ENCODE measurements at regions not wholly inside any gene's neighbourhood (a gene's known extent, or its start where the extent isn't known, plus 50 kb on each side); places are given as distances from the start of the nearest gene placed in this dataset.
A peak's percentile ranks its signal among the peaks of the same experiment; 100 is the strongest.

DNA sequence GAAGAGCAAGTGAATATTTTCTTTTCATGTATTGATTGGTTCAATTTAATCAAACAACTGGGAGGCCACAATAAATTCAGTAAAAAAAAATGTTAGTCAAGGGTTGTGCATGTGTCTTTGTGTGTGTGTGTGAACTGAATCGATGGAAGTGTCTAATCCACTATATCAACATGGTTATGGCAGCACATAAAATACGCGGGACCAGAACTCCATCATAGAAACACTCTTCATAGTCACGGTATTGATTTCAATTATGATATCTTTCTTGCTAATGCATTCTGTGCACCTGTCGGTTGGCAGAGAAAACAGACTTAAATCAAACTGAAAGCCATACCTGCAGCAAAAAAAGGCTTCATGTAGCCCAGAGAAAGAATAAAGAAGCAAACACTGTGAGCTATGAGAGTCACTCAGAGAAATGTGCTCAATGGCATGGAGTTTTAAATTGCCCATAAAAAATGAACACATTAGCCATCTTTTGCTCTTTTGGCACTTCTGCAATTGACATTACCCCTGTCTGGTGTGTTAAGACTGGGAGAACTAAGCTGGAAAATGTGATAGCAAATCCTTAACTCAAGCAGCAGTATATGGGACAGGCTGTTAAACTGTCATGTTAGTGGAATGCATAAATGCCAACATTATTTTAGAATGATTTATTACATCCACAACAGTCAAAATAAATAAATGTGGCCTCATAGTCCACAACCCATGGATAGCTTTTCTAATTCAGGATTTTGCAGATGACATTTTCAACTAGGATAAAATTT, 642.4 kb upstream of the C9orf72 start:
- peak; percentile 67 for DNase-seq

- DNase-seq, result no peak
Observed at GRCh38 chr9:28232686-28233085, 659.4 kb upstream of the C9orf72 start.

- DNase-seq, result no peak
Observed at GRCh38 chr9:28234133-28234893, 661.0 kb upstream of the C9orf72 start.

DNA sequence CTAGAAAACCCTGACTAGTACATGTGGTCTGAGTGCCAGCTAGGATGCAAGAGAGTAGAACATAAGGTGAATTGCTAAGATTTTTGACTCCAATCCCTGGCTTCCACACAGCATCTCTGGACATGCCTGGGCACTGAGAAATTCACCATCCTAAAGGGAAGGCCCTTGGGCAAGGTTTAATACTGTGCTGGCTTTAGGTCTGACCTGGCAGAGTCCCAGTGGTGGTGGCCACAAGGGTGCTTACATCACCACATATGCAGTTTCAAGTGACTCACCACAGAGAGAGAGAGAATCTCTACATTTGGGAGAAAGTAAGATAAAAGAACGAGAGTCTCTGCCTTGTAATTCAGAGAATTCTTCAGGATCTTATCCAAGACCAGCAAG, 661.6 kb upstream of the C9orf72 start:
- no peak for DNase-seq

DNA sequence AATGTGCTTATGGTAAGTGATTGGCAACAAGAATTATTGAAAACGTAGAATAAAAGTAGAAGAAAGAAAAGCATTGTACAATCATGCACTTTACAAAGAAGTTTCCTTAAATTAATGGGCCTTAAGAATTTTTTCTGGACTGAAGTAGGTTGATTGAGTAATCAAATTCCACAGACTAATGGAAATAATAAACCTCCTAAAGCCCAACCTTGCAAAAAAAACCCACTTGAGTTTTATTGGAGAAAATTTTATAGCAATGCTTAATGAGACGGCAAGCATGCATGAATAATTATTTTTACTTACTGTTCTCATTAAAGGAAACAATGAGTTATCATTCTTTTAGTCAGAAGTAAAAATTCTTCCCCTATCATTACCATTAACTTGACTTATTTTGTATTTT, 676.1 kb upstream of the C9orf72 start:
- no peak for DNase-seq

DNA sequence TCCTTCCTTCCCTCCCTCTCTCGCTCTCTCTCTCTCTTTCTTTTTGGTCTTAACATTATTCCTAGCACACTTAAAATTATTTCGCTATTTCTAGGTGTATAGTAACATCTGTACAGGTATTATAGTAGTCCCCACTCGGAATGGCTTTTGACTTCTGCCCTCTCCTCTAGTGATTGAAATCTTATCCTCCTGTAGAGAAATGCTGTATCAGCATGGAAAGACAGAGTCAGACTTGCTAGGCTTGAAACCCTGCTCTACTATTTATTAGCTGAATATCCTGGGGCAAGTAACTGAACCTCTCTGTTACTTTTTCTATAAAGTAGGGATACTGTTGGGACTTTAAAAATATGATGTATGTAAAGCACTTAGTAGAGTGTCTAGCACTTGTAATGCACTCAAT, 681.9 kb upstream of the C9orf72 start:
- DNase-seq, result no peak

- no peak for DNase-seq
Observed at GRCh38 chr9:28260330-28260729, 687.0 kb upstream of the C9orf72 start.

- no peak for DNase-seq
Observed at GRCh38 chr9:28264368-28264767, 691.1 kb upstream of the C9orf72 start.

- no peak for DNase-seq
Observed at GRCh38 chr9:28267351-28267750, 694.1 kb upstream of the C9orf72 start.

DNA sequence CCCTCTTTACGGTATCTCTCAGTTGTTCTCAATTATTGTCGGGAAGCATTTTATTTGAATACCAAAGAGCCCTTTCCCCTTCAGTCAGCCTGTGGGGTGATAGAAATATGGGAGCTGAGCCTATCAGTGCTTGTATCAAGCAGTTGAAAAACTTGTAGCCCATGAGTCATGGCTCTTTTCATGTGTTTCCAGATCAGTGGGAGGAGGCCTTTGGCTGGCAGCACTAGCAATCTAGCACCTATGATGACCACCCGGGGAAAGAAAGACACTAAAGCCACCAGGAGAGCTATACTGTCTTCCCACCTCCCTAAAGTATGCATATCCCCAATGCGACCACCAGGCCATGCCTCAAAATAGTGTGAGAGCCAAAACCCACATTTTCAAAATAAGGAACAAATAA, 696.9 kb upstream of the C9orf72 start:
- DNase-seq, result no peak

- DNase-seq, result no peak
Observed at GRCh38 chr9:28272127-28272526, 698.8 kb upstream of the C9orf72 start.

DNA sequence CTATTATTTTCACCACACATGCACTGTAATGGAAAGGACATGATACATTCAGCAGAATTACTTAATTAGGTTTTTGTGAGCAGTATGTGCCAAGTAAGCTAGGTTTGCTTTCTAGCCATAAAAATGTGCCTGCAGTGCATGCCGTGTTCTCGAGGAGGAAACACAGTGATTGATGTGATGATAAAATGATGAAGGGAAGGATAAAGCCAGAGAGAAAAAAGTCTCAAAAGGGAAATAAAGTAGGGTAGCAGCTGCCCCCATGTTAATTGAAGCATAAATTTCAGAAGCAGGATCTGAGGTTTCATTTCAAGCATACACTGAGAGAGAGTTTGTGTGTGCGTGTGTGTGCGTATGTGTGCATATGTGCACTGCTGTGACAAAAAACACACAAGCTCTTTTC, 714.2 kb upstream of the C9orf72 start:
- DNase-seq, result peak; percentile 29

GRCh38 chr9:28289746-28290145, 716.5 kb upstream of the C9orf72 start:
- no peak for DNase-seq

DNA sequence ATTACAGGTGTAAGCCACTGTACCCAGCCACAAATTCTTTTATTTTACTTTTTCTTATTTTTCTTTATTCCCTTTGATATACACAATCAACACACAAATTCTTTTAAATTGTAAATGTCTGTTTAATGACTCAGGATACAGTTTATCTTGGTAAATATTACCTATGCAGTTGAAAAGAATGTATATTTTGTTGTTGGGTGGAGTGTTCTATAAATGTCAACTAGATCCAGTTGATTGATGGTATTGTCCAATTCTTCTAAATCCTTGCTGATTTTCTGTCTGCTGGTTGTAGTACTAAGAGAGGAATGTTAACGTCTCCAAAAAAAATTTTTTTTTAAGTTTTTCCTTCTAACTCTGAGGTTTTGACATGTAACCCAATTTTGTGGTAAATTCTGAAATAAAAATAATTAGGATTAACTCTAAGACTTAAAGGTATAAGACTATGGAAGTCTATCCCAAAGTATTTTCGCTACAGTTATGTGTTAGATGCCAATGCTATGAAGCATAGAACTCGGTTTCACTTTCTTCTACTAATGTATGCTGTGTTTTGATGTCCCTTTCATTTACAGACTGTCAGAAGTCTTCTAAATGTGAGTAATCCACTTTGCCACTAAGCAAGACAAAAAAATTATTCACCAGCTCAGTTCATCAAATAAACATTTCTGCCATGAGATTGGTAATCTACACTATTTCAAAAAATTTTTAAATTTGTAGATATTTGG, 720.2 kb upstream of the C9orf72 start:
- DNase-seq, result no peak

GRCh38 chr9:28301281-28301680, 728.0 kb upstream of the C9orf72 start:
- no peak for DNase-seq

GRCh38 chr9:28317745-28318144, 744.5 kb upstream of the C9orf72 start:
- no peak for DNase-seq

GRCh38 chr9:28318515-28318914, 745.2 kb upstream of the C9orf72 start:
- no peak for DNase-seq

- no peak for DNase-seq
Observed at GRCh38 chr9:28319981-28320380, 746.7 kb upstream of the C9orf72 start.

GRCh38 chr9:28320616-28321015, 747.3 kb upstream of the C9orf72 start:
- DNase-seq, result no peak

DNA sequence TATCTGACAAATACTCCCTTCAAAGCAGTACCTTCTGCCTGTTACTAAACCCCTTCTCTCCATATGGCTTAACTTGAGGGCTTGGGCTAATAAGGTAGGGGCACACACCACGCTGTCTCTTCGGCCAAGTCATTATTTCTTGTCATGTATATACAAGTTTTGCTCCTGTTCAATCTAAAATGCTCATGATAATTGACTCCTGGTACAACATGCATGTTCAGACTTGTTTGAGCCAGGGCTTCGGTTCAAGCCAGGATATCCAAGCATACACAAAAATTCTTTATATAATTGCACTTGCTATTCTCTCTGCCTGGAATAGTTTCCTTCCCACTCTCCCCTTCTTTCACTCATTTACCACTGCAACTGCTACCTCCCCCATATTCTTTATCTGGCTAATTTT, 756.0 kb upstream of the C9orf72 start:
- DNase-seq, result no peak

DNA sequence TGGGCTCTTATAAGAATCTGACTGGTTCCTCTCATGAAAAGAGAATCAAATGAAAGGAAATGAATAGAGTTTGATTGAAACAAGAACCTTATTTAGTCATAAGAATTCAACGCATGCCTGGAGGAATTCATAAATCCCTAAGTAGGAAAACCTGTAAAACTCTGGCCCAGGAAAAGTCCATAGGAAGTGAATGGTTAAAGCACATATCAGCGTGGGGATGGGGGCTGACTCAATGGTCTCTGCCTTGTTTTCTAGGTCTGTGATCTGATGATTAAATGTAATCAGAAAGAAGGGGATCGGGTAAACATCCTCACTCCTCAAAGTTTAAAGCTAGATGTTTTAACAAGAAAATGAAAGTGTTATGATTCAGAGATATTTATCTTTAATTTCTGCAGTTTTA, 759.4 kb upstream of the C9orf72 start:
- DNase-seq, result no peak

- no peak for DNase-seq
Observed at GRCh38 chr9:28341913-28342312, 768.6 kb upstream of the C9orf72 start.

DNA sequence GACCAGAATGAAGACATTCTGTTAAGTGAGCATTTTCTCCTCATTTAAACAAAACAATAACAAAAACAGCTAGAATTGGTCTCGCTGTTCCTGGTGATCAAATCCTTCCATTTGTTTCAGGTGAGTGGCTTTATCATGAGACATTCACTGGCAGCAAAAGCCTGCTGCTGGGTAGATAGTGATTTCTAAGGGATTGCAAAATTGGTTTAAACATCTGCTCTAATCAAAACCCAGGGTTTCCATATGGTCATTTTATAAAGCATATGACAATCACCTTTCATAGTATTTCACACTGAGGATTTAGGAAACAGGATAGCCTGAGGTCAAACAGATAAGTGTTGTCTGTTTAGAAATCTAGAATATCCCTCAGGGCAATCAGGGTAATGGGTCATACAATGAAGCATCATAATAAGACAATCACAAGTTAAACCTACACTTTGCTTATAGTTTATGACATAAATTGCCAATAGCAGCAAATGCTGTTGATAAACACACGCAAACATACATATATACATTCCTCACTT, 769.6 kb upstream of the C9orf72 start:
- DNase-seq, result no peak

DNA sequence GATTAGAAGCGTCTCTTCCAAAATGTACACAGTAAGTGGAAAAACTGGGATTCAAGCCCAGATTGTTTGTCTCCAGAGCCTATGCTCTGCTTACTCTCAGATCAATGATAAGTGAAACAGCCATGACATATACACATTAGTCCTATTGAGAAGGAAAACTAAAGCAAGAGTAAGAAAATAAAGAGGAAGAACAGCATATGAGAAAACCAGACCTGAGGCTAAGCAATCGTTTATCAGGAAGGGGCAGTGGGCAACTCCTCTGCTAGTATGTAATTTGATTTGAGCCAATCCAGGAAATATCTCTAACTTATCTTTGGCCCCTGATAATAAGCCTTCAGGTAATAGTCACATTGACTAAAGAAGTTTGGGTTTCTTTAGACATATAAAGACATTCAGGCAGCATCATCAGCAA, 789.9 kb upstream of the C9orf72 start:
- DNase-seq, result no peak

Measured in eye (tissue), 1 donor.